T-cell (primary cell): ENCODE measurements at regions not wholly inside any gene's neighbourhood (a gene's known extent, or its start where the extent isn't known, plus 50 kb on each side); places are given as distances from the start of the nearest gene placed in this dataset.

Experiments used
- ATAC-seq, 4 experiments: fragments of 200-7000 bp in 3 of 4; fragments of 150-1000 bp in 1 of 4; cut with Tn5 transposase; replicated peaks in 1 of 4; 1 replicate in 3 of 4; 2 replicates in 1 of 4; pipeline ENCODE4 v1.10.0; 2021; ENCODE audit warnings: moderate library complexity in 3 of 4, mild to moderate bottlenecking in 2 of 4, moderate number of reproducible peaks in 1 of 4
- CTCF ChIA-PET, 2 donors: fragments of 300-600 bp; sonication (Branson Sonifier 250); formaldehyde crosslinking; loops; one replicate each; lab custom pipeline; 2022; ENCODE audit warnings: antibody characterized with exemption in 2 of 2; lab: Charles Lee
- POLR2A ChIA-PET, 2 donors: fragments of 300-600 bp; sonication (Branson Sonifier 250); formaldehyde crosslinking; loops; one replicate each; lab custom pipeline; 2022; ENCODE audit warnings: antibody characterized with exemption in 2 of 2; lab: Charles Lee
- DNase-seq, 35 experiments: peaks; one replicate each; pipeline versions ENCODE4 v3.0.0 to v3.0.0-alpha.2; 2013 to 2023
- H3K27ac ChIP-seq: one replicate; pipeline ENCODE4 v1.5.1; 2013; ENCODE audit warnings: low read length
- H3K27me3 ChIP-seq, 2 experiments: replicated peaks in 1 of 2; 1 replicate in 1 of 2; 2 replicates in 1 of 2; pipeline versions ENCODE4 v1.6.1 to v1.7.0; 2013; ENCODE audit warnings: low read length in 1 of 2, mixed read lengths in 1 of 2; ENCODE audit not compliant: control insufficient read depth in 2 of 2, insufficient read depth in 2 of 2; ENCODE audit errors: extremely low read depth in 1 of 2
- H3K36me3 ChIP-seq, 2 donors: 1 replicate in 1 of 2; 2 replicates in 1 of 2; pipeline versions ENCODE4 v1.6.1 to v1.7.0; 2013; ENCODE audit warnings: low read length in 1 of 2; ENCODE audit not compliant: control insufficient read depth in 2 of 2, insufficient read depth in 1 of 2; ENCODE audit errors: extremely low read depth in 1 of 2
- H3K4me1 ChIP-seq, 2 experiments: 1 replicate in 1 of 2; 2 replicates in 1 of 2; pipeline versions ENCODE4 v1.6.1 to v1.7.0; 2013; ENCODE audit warnings: low read length in 2 of 2, mixed read lengths in 1 of 2; ENCODE audit not compliant: insufficient read depth in 2 of 2, control insufficient read depth in 1 of 2; ENCODE audit errors: extremely low read depth in 1 of 2
- H3K4me3 ChIP-seq, 2 donors: 1 replicate in 1 of 2; 2 replicates in 1 of 2; pipeline versions ENCODE4 v1.5.1 to v1.7.0; 2013; ENCODE audit warnings: mild to moderate bottlenecking in 2 of 2, low read length in 1 of 2, moderate library complexity in 1 of 2; ENCODE audit not compliant: control insufficient read depth in 1 of 2; ENCODE audit errors: extremely low read depth in 1 of 2
- H3K9me3 ChIP-seq: 2 replicates; pipeline ENCODE4 v1.7.0; 2013
- H3K27ac Mint-ChIP-seq, 2 donors: one replicate each; pipeline ENCODE4 v1.8.0; 2020 to 2021; ENCODE audit warnings: mild to moderate bottlenecking in 2 of 2, mixed read lengths in 2 of 2
- H3K27me3 Mint-ChIP-seq, 2 donors: one replicate each; pipeline ENCODE4 v1.8.0; 2021 to 2022; ENCODE audit warnings: mixed read lengths in 2 of 2
- H3K36me3 Mint-ChIP-seq: one replicate; pipeline ENCODE4 v1.8.0; 2021; ENCODE audit warnings: mixed read lengths
- H3K4me1 Mint-ChIP-seq, 3 donors: one replicate each; pipeline ENCODE4 v1.8.0; 2020 to 2022; ENCODE audit warnings: mixed read lengths in 3 of 3, mild to moderate bottlenecking in 1 of 3
- H3K4me3 Mint-ChIP-seq, 3 donors: one replicate each; pipeline ENCODE4 v1.8.0; 2020 to 2022; ENCODE audit warnings: mild to moderate bottlenecking in 3 of 3, mixed read lengths in 3 of 3, moderate library complexity in 3 of 3
- H3K9me3 Mint-ChIP-seq, 3 donors: one replicate each; pipeline ENCODE4 v1.8.0; 2020 to 2022; ENCODE audit warnings: mixed read lengths in 3 of 3
- whole genome bisulfite sequencing: methylation state at CpG from one replicate; pipeline ENCODE4 v1.1.5; 2013; ENCODE audit warnings: missing lambda C conversion rate; ENCODE audit not compliant: insufficient coverage; 5-methylcytosine and 5-hydroxymethylcytosine counted together

GRCh38 chr18:60663060-60663989 is 290.8 kb upstream of the MC4R start:
- H3K9me3 ChIP-seq, result no peaks in the 10 kb centered on the region
- no peaks in the 10 kb centered on the region for H3K27me3 ChIP-seq
- DNase-seq (no peak), ATAC-seq (no peak)
- no peak overlapping the region for H3K27ac ChIP-seq
- H3K36me3 ChIP-seq, result no peaks in the 10 kb centered on the region
- Mint-ChIP-seq H3K4me3 (no peak overlapping the region), H3K27ac (no peak overlapping the region), H3K4me1 (no peaks in the 10 kb centered on the region), H3K36me3 (no peaks in the 10 kb centered on the region), H3K27me3 (no peaks in the 10 kb centered on the region), H3K9me3 (peaks cover 9 to 12% (median 10%) of the 10 kb centered on the region in 3 donors)
- H3K4me1 ChIP-seq, result no peaks in the 10 kb centered on the region
- CTCF ChIA-PET, result no interaction called here
- WGBS, result 92% methylated on average over 35 of the region's 38 CpGs
- POLR2A ChIA-PET, result interaction anchor here in 1 of 2 donors (0.6 kb wide), 1 partner anchor 9 kb away, joined by 4 read pairs; no protein-coding TSS in a partner anchor
- no peak overlapping the region for H3K4me3 ChIP-seq

GRCh38 chr18:60664736-60665135 is 292.2 kb upstream of the MC4R start:
- Mint-ChIP-seq H3K4me1 (no peaks in the 10 kb centered on the region), H3K27ac (no peak overlapping the region), H3K36me3 (no peaks in the 10 kb centered on the region), H3K4me3 (no peak overlapping the region), H3K9me3 (peaks cover 9 to 12% (median 10%) of the 10 kb centered on the region in 3 donors), H3K27me3 (no peaks in the 10 kb centered on the region)
- DNase-seq, result no peak
- Histone ChIP-seq H3K9me3 (no peaks in the 10 kb centered on the region), H3K4me3 (no peak overlapping the region), H3K27me3 (no peaks in the 10 kb centered on the region), H3K36me3 (no peaks in the 10 kb centered on the region), H3K27ac (no peak overlapping the region), H3K4me1 (no peaks in the 10 kb centered on the region)
- no peak for ATAC-seq
- CTCF ChIA-PET, result no interaction called here
- POLR2A ChIA-PET, result no interaction called here
- WGBS, result 79% methylated on average over 2 of the region's 4 CpGs

GRCh38 chr18:60667016-60667415 is 294.4 kb upstream of the MC4R start:
- Histone ChIP-seq H3K36me3 (no peaks in the 10 kb centered on the region), H3K27me3 (no peaks in the 10 kb centered on the region), H3K4me1 (no peaks in the 10 kb centered on the region), H3K4me3 (no peak overlapping the region), H3K27ac (no peak overlapping the region), H3K9me3 (no peaks in the 10 kb centered on the region)
- ATAC-seq, result no peak
- Mint-ChIP-seq H3K27me3 (no peaks in the 10 kb centered on the region), H3K9me3 (peaks cover 7 to 9% (median 9%) of the 10 kb centered on the region in 3 donors), H3K4me1 (no peaks in the 10 kb centered on the region), H3K4me3 (no peak overlapping the region), H3K27ac (no peak overlapping the region), H3K36me3 (no peaks in the 10 kb centered on the region)
- no CpG with 5 or more reads among the region's 1 CpG for WGBS
- DNase-seq, result no peak
- ChIA-PET CTCF (no interaction called here), POLR2A (no interaction called here)

GRCh38 chr18:60668583-60668982 is 296.0 kb upstream of the MC4R start:
- Mint-ChIP-seq H3K27me3 (no peaks in the 10 kb centered on the region), H3K4me3 (no peak overlapping the region), H3K36me3 (no peaks in the 10 kb centered on the region), H3K27ac (no peak overlapping the region), H3K4me1 (no peaks in the 10 kb centered on the region), H3K9me3 (peaks cover 7 to 9% (median 7%) of the 10 kb centered on the region in 3 donors)
- 89% methylated on average over 4 of the region's 4 CpGs for WGBS
- DNase-seq, result no peak
- ChIA-PET POLR2A (no interaction called here), CTCF (no interaction called here)
- Histone ChIP-seq H3K27me3 (no peaks in the 10 kb centered on the region), H3K4me1 (no peaks in the 10 kb centered on the region), H3K4me3 (no peak overlapping the region), H3K36me3 (no peaks in the 10 kb centered on the region), H3K27ac (no peak overlapping the region), H3K9me3 (no peaks in the 10 kb centered on the region)
- no peak for ATAC-seq

GRCh38 chr18:60669938-60670337 is 297.4 kb upstream of the MC4R start:
- Mint-ChIP-seq H3K27ac (no peak overlapping the region), H3K27me3 (no peaks in the 10 kb centered on the region), H3K9me3 (peaks cover 0 to 4% (median 0%) of the 10 kb centered on the region in 3 donors), H3K36me3 (no peaks in the 10 kb centered on the region), H3K4me3 (no peak overlapping the region), H3K4me1 (no peaks in the 10 kb centered on the region)
- Histone ChIP-seq H3K27me3 (no peaks in the 10 kb centered on the region), H3K27ac (no peak overlapping the region), H3K9me3 (no peaks in the 10 kb centered on the region), H3K4me3 (no peak overlapping the region), H3K4me1 (no peaks in the 10 kb centered on the region), H3K36me3 (no peaks in the 10 kb centered on the region)
- no peak for DNase-seq
- CTCF ChIA-PET, result no interaction called here
- no peak for ATAC-seq
- POLR2A ChIA-PET, result no interaction called here

- no peaks in the 10 kb centered on the region for H3K27me3 ChIP-seq
- no peak for ATAC-seq
- Mint-ChIP-seq H3K36me3 (no peaks in the 10 kb centered on the region), H3K4me3 (no peak overlapping the region), H3K9me3 (peaks cover 0 to 4% (median 0%) of the 10 kb centered on the region in 3 donors), H3K27ac (no peak overlapping the region), H3K4me1 (no peaks in the 10 kb centered on the region), H3K27me3 (no peaks in the 10 kb centered on the region)
- no peaks in the 10 kb centered on the region for H3K9me3 ChIP-seq
- POLR2A ChIA-PET, result no interaction called here
- no peak overlapping the region for H3K27ac ChIP-seq
- CTCF ChIA-PET, result no interaction called here
- no peak overlapping the region for H3K4me3 ChIP-seq
- no peaks in the 10 kb centered on the region for H3K36me3 ChIP-seq
- DNase-seq, result no peak
- WGBS, result no CpG with 5 or more reads among the region's 1 CpG
- no peaks in the 10 kb centered on the region for H3K4me1 ChIP-seq
These were observed 298.4 kb upstream of the MC4R start for GRCh38 chr18:60671021-60671420.
